IPS-11a (cell line): ENCODE measurements at regions not wholly inside any gene's neighbourhood (a gene's known extent, or its start where the extent isn't known, plus 50 kb on each side); places are given as distances from the start of the nearest gene placed in this dataset.
"Not testable (repeated sequence)": the region's sequence is repeated elsewhere in the genome, so short reads cannot be mapped to it uniquely, and the experiment has no call there.

Source experiments
- H3K4me3 ChIP-seq: one replicate; pipeline ENCODE4 v1.5.1; 2013; ENCODE audit warnings: low read depth, low read length, control low read depth

- no peak overlapping the region for H3K4me3 ChIP-seq
These were observed 139.5 kb upstream of the SMYD2 start for GRCh38 chr1:214141486-214141885.

DNA sequence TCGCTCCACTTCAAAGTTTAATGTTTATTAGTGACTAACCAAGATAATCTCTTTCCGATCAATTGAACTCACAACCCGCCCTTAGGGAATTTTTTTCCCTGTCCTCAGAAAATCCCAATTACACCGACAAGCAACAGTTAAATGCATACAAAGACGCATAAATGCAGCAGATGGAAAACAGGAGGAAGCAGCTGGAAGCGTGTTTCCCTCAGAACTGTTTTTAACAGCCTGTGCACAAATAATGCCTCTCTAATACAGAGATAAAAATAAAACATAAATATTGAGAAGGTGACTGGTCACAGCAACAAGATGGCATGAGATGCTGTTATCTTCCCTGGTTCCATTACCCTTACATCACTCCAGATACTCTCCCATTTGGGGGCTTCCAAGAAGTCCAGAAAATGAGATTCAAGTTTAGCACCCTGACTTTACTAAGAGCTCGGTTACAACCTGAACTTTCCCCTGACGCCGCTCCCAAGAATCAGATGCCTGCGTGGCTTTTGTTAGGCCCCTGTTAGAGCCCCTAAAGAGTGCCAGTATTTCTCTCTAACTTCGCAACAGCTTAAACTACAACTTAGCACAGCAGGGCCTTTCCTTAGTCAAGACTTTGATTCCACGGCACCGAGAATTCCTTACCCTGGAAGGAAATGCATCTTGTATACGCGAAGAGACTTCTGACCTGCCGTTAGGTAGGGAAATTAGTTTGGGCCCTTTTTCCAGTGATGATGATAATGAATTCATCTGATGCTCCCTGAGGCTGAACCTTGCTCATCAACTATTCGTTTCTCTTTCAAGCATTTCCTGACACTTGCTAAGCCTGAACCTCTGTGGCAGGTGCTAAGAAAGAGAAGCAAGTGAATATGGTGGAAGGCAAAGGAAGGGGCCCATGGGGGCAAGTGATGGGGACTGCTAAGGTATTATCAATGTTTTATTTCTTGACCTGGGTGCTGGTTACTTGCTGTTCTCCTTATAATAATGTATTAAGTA, 137.7 kb upstream of the SMYD2 start:
- H3K4me3 ChIP-seq = no peak overlapping the region

- not testable (repeated sequence) for H3K4me3 ChIP-seq
These were observed 136.4 kb upstream of the SMYD2 start for GRCh38 chr1:214144521-214144920.

DNA sequence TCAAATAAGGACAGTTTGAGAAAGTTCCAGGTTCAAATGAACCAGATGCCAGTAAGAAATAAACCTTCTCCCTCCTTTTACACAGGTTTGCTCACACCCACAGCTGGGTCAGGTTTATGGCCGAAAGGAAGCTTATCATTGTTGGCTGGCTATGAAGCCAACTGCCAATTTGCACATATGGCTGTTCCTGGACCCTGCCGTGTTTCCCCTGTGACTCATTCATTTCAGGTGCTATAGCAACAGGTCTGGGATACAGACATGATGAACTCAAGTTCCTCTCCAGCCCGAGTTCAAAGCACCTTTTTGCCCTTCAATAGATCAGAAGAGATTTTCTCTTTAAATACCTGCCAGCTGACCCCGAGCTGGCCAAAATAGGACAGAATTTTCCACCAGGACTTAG, 134.4 kb upstream of the SMYD2 start:
- H3K4me3 ChIP-seq = no peak overlapping the region

GRCh38 chr1:214154596-214155292, 126.2 kb upstream of the SMYD2 start:
- no peak overlapping the region for H3K4me3 ChIP-seq

DNA sequence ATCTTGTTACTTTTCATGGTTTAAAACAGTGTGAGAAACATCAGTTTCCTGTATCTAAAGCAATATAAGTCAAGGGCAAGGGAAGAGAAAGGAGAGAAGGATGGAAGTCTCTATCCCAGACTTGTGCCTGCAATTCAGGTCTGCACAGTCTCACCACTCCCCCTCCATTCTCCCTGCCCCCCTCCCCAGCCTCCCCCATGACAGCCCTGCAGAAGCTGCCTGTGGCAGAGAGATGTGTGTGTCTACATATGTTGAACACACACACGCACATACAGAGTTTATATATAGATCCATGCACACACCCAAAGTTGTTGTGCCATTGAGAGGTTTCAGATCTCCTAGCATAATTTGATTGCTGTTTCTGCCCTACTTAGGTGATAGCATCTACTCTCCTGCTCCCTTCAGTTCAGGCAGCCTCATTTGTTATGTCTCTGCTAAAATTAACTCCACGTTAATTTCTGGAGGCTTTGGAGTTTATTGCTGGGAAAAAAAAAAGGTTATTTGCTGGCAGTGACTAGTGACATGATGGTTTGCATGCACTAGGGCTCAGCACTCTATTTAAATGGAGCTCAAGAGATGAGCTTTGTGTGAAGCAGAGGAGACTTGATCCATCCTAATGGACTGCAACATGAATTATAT, 124.9 kb upstream of the SMYD2 start:
- no peak overlapping the region for H3K4me3 ChIP-seq

GRCh38 chr1:214164173-214164572, 116.8 kb upstream of the SMYD2 start:
- H3K4me3 ChIP-seq = no peak overlapping the region

GRCh38 chr1:214165850-214166374, 115.0 kb upstream of the SMYD2 start:
- no peak overlapping the region for H3K4me3 ChIP-seq

GRCh38 chr1:214174508-214175199, 106.3 kb upstream of the SMYD2 start:
- no peak overlapping the region for H3K4me3 ChIP-seq

DNA sequence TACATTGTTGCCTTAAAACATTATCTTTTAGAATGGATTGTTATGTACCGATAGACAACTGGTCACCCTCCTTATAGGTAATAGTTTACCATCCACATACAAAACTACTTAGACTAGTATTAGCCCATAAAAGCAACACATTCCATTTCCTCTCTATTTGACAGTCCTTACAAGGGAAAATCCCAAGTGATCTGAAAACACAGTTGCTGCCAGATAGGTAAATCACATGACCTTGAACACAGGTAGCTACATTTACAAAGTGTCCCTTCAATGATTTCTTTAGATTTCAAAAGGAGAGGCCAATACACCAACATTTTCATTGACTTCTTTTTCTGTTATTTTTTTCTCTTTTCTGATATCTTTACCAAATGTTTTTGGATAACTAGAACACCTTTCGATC, 102.9 kb upstream of the SMYD2 start:
- H3K4me3 ChIP-seq = no peak overlapping the region

GRCh38 chr1:214184992-214185391, 96.0 kb upstream of the SMYD2 start:
- H3K4me3 ChIP-seq = no peak overlapping the region

DNA sequence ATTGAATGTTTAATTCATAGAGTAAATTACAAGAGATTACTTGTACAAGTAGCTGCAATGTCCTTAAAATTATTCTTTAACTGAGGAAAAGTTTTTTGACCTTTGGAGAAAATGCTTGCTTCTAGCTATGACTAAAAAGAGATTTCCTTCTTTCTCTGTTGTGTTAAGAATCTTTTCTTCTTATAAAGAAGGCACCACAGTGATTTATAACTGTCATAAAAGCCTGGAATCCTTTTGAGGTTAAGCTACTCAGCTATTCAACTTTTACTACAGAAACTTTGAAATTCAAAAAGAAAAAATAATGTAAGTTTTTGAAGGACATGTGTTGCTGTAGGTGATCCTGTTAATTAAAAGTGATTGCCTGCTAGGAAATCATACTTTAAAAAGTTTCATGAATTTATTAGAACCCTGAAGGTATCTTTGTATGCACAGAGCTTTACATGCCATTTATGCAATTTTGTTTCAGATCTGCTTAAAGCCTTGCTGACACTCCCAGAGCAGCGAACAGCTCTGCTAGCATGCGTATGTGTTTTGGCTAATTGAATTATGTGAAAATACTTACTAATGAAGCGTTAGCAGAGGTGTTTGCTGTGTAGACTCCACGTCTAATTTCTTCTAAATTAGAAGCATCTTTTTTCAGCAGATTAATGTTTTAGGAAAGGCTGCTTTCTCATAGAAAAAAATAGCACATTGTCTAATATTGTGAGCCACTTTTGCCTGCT, 94.7 kb upstream of the SMYD2 start:
- no peak overlapping the region for H3K4me3 ChIP-seq

DNA sequence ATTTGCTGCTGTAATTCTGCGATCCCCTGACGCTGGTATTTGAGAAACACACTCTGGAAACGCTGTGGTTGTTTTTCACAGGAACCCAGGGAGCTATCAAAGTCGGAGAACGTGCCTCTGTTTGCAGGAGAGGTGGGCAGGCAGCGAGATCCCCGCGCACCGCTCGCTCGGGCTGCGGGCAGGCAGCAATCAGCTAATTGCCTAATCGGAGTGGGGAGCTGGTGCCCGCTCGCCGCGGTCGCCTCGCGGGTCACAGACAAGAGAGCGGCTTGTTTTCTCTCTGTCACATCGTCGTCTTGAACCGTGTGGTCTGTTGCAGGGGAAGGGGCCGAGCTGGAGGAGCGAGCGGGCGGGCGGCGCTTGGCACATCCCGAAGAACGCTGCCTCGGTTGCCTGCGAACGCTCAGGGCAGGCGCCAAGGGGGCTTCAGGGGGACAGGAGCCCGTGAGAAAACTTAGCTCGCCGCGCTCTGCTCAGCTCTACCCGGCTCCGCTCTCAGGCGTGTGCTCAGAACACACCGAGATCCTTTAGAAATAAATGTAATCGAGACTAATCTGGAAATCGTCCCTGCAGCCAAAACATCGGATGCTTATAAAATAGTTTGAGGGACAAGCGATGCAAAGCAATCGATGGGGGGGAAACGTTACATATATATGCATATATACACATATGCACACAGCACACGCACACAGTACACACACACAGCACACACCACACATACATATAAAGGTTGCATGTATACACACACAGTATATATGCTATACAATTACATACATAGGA, 93.6 kb upstream of the SMYD2 start:
- peak overlapping the region; percentile 5 for H3K4me3 ChIP-seq

DNA sequence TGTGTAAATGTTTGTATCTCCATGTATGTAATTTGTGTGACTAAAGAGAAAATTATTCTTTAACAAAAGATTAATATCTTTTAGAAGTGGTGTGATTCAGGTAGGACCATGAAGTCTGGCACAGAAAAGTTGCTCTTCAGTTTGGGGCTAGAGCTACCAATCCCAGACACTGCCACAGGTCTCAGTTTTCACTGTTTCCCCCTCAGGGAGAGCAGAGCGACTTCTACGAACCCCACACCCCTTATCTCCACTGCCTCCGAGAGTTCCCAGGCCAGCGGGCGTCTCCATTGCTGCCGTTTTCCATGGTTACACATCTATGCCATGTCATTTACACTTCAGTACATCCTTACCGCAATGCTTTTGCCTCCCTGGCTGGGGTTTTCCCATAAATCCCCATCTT, 93.0 kb upstream of the SMYD2 start:
- no peak overlapping the region for H3K4me3 ChIP-seq

DNA sequence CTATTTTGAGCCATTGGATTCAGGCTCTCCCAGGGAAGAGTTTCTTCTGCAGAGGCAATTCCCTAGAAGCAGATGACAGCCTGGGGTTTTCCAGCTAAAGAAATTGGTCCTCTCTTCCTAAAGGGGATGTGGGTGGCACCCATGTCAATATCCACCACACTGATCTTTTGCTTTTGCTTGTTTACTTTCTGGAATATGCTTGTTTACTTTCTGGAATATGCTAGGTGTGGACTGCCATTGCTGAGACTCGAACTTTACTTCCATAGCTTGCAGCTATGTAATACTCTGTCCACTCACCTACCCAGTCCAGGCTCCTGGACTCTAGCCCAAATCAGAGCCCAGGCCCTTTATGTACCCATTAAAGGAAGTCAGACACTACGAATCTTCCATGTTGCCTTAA, 92.1 kb upstream of the SMYD2 start:
- no peak overlapping the region for H3K4me3 ChIP-seq

GRCh38 chr1:214192825-214193643, 87.9 kb upstream of the SMYD2 start:
- no peak overlapping the region for H3K4me3 ChIP-seq

DNA sequence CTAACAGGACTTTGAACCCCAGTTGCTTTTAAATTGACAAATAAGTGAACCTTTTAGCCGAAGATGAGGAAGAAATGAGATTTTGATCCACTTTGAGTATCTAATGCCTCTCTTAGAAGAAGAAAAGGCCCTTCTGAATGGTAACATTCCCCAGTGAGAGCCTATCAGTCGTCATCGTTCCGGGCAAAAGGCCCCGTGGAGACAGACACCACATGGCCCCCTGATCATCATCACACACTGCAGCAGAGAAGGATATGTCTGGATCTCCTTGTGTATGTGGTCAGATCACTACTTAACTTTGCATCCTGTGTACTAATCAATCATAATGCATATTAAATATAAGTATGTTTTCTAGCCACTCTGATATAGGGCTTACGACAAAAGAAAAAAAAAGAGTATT, 87.3 kb upstream of the SMYD2 start:
- no peak overlapping the region for H3K4me3 ChIP-seq

DNA sequence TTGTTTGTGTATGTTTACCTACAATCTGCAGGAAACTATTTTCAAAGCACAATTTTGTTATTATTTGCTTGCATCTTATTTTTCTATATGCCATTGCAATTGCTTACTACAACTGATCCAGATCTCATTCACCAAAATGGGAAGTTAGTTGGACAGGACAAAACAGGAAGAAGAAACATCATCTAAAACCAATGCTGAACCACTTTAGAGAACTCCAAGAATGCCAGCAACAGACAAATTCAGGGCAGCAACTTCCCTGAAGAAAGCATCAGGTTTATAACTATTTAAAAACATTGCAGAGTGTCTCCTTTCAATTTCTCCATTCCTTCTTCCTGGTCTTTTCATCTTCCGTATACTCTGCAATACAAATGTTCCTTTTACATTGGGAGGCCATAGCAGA, 82.4 kb upstream of the SMYD2 start:
- H3K4me3 ChIP-seq = no peak overlapping the region

DNA sequence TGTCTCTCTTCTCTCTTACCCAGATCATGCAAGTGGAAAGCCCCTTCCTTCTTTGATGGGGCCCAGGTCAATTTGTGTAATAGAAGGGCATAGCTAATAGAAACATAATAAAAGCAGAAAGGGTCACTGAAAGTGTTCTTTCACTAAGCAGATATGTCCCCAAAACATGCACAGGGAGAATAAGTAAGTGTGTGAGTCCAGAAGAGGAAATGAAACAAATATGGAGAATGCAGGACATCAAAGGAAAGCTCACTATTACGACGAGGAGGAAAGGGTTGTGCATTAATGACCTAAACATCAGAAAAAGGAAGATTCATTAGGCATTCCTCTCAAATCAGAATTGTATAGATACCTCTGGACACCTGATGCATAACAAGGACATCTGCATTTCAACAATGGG, 81.4 kb upstream of the SMYD2 start:
- no peak overlapping the region for H3K4me3 ChIP-seq
